Right forelimb (tissue), 1 donor: ENCODE measurements at regions not wholly inside any gene's neighbourhood (a gene's known extent, or its start where the extent isn't known, plus 50 kb on each side); places are given as distances from the start of the nearest gene placed in this dataset.
"Not testable (repeated sequence)": the region's sequence is repeated elsewhere in the genome, so short reads cannot be mapped to it uniquely, and the experiment has no call there.

Experiments
- DNase-seq: peaks from one replicate; pipeline ENCODE4 v3.0.0-alpha.2; 2018

DNA sequence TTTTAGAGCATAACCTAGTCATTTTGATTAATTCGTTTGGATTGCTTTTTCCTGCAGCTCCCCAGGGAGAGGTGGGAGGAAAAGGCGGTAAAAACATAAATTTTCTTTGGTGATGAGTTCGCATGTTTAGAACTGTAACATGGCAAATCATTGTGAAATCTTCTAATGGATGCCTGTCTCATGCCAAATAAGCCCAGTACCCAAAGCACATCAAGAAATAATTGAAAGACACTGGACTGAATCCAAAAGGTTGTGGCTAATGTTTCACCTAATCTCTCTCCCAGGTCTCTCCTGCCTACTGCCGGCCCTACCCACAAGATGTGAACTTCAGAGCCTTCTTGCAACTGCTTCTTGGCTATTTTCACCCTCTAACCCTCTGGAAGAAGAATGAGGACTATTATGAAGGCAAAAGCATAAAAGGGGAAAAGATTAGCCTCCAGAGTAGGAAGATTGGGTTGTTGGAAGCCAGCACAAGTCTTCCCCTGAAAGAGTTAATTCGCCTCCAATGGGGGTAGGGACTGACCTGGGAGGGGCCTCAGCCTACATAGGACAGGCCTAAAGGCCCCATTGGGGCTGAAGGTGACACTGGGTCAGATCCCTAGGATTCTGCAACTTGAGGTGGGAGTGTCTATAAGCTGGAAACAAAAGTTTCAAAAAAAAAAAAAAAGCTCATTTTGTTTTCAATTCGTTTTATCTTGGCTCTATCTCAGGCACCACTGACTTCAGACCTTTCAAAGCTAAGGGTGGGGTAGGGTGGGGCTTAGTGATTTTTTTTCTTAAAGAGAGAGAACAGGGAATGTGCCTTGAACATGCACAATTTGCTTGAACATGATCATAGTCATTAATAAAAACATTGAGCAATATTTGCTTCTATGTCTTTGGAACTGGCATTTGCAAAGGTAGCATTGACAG lies 278.6 kb upstream of the KLF3 start:
- no peak for DNase-seq

DNA sequence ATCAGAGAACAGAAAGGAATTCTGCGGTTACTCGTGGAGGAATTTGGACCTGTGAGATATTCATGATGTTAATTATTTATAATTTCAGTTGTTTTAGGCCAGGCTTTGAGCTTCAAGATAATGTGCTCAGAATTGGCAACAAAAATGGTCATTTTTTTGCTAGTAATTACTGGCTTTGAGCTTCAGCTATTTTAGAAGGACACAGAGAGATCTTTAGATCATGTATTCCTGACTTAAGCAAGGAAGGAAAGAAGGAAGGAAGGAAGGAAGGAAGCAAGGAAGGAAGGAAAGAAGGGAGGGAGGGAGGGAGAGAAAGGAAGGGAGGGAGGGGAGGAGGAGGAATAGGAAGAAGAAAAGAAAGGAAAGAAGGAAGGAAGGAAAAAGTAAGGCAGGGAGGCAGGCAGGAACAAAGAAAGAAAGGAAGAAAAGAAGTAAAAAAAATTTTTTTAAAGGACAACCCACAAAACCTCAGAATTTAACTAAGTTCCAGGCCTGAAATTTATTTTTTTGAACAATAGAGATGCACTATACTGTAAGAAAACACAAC lies 277.9 kb upstream of the KLF3 start:
- DNase-seq = no peak

DNA sequence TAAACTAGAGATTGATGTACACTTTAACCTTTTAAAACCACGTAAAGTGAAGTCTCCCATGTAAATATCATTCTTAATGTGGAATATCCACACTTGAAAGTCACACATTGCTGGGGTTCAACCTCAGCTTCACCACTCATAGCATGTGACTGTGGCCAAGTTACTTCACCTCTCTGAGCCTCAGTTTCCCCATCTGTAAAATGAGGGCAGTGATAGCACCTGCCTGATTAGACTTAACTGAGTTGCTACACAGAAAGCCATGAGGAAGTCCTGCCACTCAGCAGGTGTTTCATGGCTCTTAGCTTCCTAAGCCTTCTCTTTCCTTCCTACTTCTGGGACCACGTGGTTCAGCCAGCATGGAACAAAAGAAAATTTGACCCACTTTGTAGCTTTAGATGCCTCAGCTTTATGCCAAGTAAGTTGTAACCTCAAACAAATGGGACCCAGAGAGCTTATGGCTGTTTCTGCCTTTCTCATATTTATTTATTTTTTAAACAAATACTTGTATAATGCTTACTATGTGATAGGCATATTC lies 277.3 kb upstream of the KLF3 start:
- no peak for DNase-seq

DNA sequence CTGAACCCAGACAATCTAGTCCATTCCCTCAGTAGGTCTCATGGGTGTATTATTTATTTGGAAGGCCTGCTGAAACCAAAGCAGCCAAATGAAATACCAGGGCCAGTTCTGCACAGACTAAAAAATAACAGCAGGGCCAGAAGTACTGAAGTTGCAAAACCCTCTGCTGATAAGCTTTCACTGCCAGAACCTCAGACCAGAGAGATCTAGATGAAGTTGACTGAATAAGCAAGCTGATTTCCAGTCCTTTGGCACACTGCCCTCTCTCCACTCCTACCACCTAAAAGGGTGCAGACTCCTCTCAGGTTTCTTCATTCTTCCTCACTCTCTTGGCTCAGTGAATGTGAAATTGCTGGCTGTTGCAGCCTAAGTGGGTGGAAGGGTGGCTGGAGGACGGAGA lies 276.7 kb upstream of the KLF3 start:
- peak; percentile 50 for DNase-seq

GRCh38 chr4:38387819-38388218 lies 276.2 kb upstream of the KLF3 start:
- DNase-seq = no peak

DNA sequence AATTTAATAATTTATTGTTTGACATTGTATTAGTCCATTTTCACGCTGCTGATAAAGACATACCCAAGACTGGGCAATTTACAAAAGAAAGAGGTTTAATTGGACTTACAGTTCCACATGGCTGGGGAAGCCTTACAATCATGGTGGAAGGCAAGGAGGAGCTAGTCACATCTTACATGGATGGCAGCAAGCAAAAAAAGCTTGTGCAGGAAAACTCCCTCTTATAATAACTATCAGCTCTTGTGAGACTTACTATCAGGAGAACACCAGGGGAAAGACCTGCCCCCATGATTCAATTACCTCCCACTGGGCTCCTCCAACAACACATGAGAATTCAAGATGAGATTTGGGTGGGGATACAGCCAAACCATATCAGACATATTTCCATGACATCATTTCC lies 275.1 kb upstream of the KLF3 start:
- DNase-seq = not testable (repeated sequence)

GRCh38 chr4:38390969-38391545 lies 272.9 kb upstream of the KLF3 start:
- DNase-seq = no peak

- no peak for DNase-seq
These were observed 271.7 kb upstream of the KLF3 start for GRCh38 chr4:38392223-38392855.

- DNase-seq = no peak
These were observed 267.9 kb upstream of the KLF3 start for GRCh38 chr4:38396091-38396490.

DNA sequence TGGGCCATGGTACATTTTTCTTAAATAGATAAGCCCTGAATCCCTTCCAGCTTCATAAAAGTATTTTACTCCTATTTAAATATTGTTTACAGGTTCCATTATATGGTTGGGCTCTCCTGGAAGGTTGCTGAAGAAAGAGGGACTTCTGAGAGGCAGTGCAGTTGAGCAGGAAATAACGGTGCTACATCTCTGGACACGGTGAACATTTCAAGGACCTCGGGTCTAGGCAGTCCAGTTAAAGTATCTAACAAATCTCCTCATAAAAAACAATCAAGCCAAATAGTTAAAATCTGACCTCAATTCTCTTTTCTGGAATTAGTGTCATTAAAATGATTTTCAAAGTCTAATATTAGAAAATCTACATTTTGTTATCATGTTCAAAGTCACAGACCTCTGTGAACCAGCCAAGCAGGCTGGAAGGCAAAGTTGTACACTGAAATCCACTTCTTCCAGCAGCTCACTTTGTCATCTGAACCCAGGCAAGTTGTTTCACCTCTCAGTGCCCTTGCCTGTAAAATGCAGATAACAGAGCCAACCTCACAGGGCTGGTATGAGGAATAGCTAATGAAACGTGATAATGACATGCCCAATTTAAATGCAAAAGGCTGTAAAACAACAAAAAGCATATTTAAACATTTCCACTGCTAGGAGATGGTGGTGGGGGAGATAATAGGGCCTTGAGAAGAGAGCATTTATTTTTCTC lies 267.0 kb upstream of the KLF3 start:
- DNase-seq = no peak

GRCh38 chr4:38400946-38401345 lies 263.1 kb upstream of the KLF3 start:
- no peak for DNase-seq

DNA sequence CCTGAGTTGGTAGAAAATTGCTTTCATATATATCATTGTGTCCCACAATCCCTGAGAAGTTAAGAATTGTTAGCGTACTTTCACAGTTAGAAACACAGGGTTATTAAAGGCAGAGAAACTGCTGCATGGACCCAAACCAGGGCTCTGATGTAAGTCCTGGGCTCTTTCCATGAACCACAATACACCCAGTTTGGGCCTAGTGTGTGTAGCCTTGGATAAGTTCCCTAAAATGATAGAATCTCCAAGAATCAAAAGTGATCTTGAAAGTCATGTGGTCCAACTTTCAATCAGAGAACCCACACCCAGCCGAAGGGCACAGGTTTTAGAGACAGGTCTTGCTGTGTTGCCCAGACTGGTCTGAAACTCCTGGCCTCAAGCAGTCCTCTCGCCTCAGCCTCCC lies 257.8 kb upstream of the KLF3 start:
- no peak for DNase-seq

DNA sequence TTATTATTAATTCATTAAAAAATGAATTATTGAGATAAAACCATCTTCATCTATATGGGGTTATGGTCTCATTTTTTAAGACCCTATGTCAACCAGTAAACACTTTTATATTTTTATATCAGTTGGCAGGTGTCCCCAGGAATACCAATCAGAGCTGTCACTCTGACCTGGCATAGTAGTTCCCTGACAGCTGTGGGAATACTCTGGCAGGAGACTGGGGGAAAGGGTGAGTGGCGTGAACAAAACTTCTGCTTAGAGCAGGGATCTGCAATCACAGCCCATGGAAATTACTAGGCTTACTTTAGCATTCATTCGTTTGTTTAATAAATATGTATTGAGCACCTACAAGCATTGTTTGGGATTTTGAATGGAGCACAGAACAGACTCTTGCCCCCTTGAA lies 254.1 kb upstream of the KLF3 start:
- no peak for DNase-seq

DNA sequence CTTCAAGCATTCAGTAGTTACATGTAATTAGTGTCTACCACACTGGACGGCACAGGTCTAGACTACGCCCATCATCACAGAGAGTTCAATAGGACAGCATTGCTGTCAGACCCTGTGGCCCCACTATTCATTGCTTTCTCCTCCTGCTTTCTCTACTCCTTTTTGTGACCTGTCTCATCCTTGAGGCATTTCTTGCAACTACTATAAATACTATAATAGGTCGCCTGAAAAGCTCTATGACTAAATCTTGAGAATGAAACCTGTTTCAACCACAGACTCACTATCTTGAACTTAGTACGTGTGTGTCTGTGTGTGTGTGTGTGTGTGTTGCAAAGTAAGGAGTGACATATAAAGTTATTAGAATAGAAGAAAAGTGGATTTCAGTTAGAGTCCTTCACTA lies 252.9 kb upstream of the KLF3 start:
- no peak for DNase-seq

DNA sequence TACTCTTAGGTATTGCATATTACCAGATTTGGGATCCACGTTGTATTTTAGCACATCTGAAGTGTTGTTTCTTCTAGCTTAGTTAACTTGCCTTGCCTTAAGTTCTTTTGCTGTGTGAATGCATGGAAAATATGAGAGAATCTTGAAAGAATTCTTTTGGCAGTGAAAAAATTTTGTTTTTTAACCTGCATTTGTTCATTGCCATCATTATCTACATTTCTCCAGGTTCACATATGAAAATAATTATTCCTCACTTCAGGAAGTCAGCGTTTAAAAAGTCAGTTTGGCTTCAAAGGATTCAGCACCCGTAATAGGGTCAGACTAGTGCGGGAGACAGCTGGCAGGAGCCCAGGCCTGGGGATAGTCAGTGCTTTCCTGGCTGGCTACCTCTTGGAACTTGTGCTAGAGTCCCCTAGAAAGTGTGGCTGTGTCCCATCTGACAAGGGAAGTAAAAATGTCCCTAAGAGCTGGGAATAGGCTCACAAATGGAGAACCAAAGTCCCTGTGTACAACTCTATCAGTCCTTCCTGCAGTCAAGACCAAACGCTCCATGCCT lies 251.9 kb upstream of the KLF3 start:
- peak; percentile 54 for DNase-seq

- DNase-seq = no peak
These were observed 250.3 kb upstream of the KLF3 start for GRCh38 chr4:38413524-38414341.

- DNase-seq = no peak
These were observed 249.6 kb upstream of the KLF3 start for GRCh38 chr4:38414410-38414809.

GRCh38 chr4:38415682-38416081 lies 248.3 kb upstream of the KLF3 start:
- no peak for DNase-seq

DNA sequence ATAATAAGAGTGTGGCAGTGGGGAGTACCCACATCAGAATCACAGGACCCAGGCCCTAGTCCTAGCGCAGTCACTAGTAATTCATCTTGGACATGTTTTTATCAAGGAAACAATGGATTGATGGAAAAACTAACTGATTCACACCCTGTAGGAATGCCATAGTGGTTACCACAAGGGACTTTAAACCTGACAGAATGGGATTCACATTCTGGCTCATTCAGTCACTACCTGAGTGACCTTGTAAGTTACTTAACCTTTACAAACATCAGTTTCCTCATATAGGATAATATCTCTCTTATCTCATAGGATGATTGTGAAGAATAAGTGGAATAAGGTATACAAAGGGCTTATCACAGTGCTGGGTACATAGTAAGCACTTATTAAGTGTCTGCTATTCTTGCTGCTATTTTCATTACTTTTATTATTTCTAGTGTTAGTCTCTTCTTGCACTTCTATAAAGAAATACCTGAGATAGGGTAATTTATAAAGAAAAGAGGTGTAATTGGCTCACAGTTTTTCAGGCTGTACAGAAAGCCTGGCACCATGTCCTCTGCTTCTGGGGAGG lies 247.5 kb upstream of the KLF3 start:
- DNase-seq = no peak

- DNase-seq = not testable (repeated sequence)
These were observed 243.7 kb upstream of the KLF3 start for GRCh38 chr4:38420254-38420653.

DNA sequence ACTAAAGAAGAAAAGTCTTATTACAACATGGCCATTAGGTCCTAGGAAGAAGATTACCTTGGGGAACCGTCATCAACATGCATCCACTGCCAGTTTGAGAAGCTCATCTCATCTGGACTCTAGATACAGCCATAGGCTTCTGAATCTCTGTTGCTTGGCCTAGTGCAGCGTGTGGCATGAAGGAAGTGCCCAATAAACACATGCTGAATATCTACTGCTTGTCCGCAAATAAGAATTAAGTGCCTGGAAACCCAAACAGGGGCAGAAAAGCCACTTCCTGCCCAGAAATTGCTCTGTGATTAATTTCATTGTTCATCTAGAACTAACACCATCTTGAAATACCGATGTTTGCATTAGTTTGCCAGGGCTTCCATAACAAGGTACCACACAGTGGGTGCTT lies 241.1 kb upstream of the KLF3 start:
- no peak for DNase-seq
